ENCODE measurements at regions not wholly inside any gene's neighbourhood (a gene's known extent, or its start where the extent isn't known, plus 50 kb on each side); places are given as distances from the start of the nearest gene placed in this dataset.

GRCh38 chr13:74769333-74769732, 635.1 kb upstream of the KLF12 start:
- Histone ChIP-seq H3K4me3 (replicated peaks in 1 of 3) (no peak overlapping the region), H3K36me3 (no peaks in the 10 kb centered on the region), H3K4me1 (no peaks in the 10 kb centered on the region), H3K9me3 (no peaks in the 10 kb centered on the region), H3K27ac (no peak overlapping the region), H3K27me3 (no peaks in the 10 kb centered on the region)
- no peak for DNase-seq
- intact Hi-C loops (cut with DNase I): no loop called here
- 71 to 73% methylated on average over 2 of the region's 2 CpGs for WGBS, 2 donors
- TF ChIP-seq POLR2A (IDR thresholded peaks at IDR 0.05) (no peak), CTCF (IDR thresholded peaks at IDR 0.05) (no peak)

- Histone ChIP-seq H3K36me3 (no peaks in the 10 kb centered on the region), H3K4me3 (replicated peaks in 1 of 3) (no peak overlapping the region), H3K27ac (no peak overlapping the region), H3K27me3 (no peaks in the 10 kb centered on the region), H3K9me3 (no peaks in the 10 kb centered on the region), H3K4me1 (no peaks in the 10 kb centered on the region)
- TF ChIP-seq POLR2A (IDR thresholded peaks at IDR 0.05) (no peak), CTCF (IDR thresholded peaks at IDR 0.05) (no peak)
- WGBS, 2 donors: 70 to 79% methylated on average over 5 of the region's 5 CpGs
- no peak for DNase-seq
- intact Hi-C loops (cut with DNase I): no loop called here
Measured at GRCh38 chr13:74768521-74769085, 634.4 kb upstream of the KLF12 start.

GRCh38 chr13:74767050-74767449, 632.8 kb upstream of the KLF12 start:
- TF ChIP-seq CTCF (IDR thresholded peaks at IDR 0.05): no peak
- no peak for TF ChIP-seq POLR2A (IDR thresholded peaks at IDR 0.05)
- intact Hi-C loops (cut with DNase I): no loop called here
- Histone ChIP-seq H3K9me3 (no peaks in the 10 kb centered on the region), H3K4me3 (replicated peaks in 1 of 3) (no peak overlapping the region), H3K36me3 (no peaks in the 10 kb centered on the region), H3K27me3 (no peaks in the 10 kb centered on the region), H3K4me1 (no peaks in the 10 kb centered on the region), H3K27ac (no peak overlapping the region)
- DNase-seq: no peak
- WGBS, 2 donors: 95 to 100% methylated on average over 1 of the region's 1 CpG

GRCh38 chr13:74765955-74766354, 631.8 kb upstream of the KLF12 start:
- no peak for TF ChIP-seq CTCF (IDR thresholded peaks at IDR 0.05)
- no peak for TF ChIP-seq POLR2A (IDR thresholded peaks at IDR 0.05)
- H3K9me3 ChIP-seq: no peaks in the 10 kb centered on the region
- intact Hi-C loops (cut with DNase I): no loop called here
- H3K4me1 ChIP-seq: no peaks in the 10 kb centered on the region
- no peak overlapping the region for H3K27ac ChIP-seq
- H3K36me3 ChIP-seq: no peaks in the 10 kb centered on the region
- DNase-seq: no peak
- H3K4me3 ChIP-seq (replicated peaks in 1 of 3): no peak overlapping the region
- H3K27me3 ChIP-seq: no peaks in the 10 kb centered on the region
- 73 to 82% methylated on average over 5 of the region's 5 CpGs for WGBS, 2 donors

- H3K36me3 ChIP-seq: no peaks in the 10 kb centered on the region
- no peak overlapping the region for H3K4me3 ChIP-seq (replicated peaks in 1 of 3)
- H3K4me1 ChIP-seq: no peaks in the 10 kb centered on the region
- H3K9me3 ChIP-seq: no peaks in the 10 kb centered on the region
- DNase-seq: no peak
- no peak overlapping the region for H3K27ac ChIP-seq
- H3K27me3 ChIP-seq: no peaks in the 10 kb centered on the region
- intact Hi-C loops (cut with DNase I): no loop called here
- WGBS, 2 donors: 75 to 82% methylated on average over 2 of the region's 2 CpGs
- TF ChIP-seq POLR2A (IDR thresholded peaks at IDR 0.05) (no peak), CTCF (IDR thresholded peaks at IDR 0.05) (no peak)
Measured at GRCh38 chr13:74761801-74762757, 627.9 kb upstream of the KLF12 start.
